Neural cell (in vitro differentiated cells): ENCODE measurements at regions not wholly inside any gene's neighbourhood (a gene's known extent, or its start where the extent isn't known, plus 50 kb on each side); places are given as distances from the start of the nearest gene placed in this dataset.

Experiments used
- H2AFZ ChIP-seq: fragments of 200-600, 300-800 bp; sonication (generic), shearing (Covaris generic); 2 replicates; pipeline ENCODE4 v1.6.0; 2014; ENCODE audit warnings: low read depth, mild to moderate bottlenecking, antibody characterized with exemption, low read length, moderate library complexity
- H3F3A ChIP-seq: fragments of 200-600 bp; shearing (Covaris generic); 2 replicates; pipeline ENCODE4 v1.6.1; 2016; ENCODE audit warnings: mild to moderate bottlenecking, moderate library complexity, mixed read lengths, antibody characterized with exemption, low read length; ENCODE audit not compliant: insufficient read depth, poor library complexity, severe bottlenecking
- H3K27ac ChIP-seq: fragments of 200-600, 300-800 bp; sonication (generic), shearing (Covaris generic); 2 replicates; pipeline ENCODE4 v1.5.1; 2014; ENCODE audit warnings: mild to moderate bottlenecking, low read length, moderate library complexity
- H3K27me3 ChIP-seq: fragments of 300-800, 200-600 bp; sonication (generic), shearing (Covaris generic); 2 replicates; pipeline ENCODE4 v1.6.0; 2014; ENCODE audit warnings: mild to moderate bottlenecking, low read depth, low read length, moderate library complexity; ENCODE audit not compliant: insufficient read depth
- H3K36me3 ChIP-seq: fragments of 300-800, 200-600 bp; sonication (generic), shearing (Covaris generic); 2 replicates; pipeline ENCODE4 v1.5.1; 2014; ENCODE audit warnings: mild to moderate bottlenecking, antibody characterized with exemption, low read length, moderate library complexity; ENCODE audit not compliant: insufficient read depth
- H3K4me2 ChIP-seq: fragments of 300-800, 200-600 bp; sonication (generic), shearing (Covaris generic); 2 replicates; pipeline ENCODE4 v1.6.0; 2014; ENCODE audit warnings: mild to moderate bottlenecking, low read length
- H3K4me3 ChIP-seq: fragments of 300-800, 200-600 bp; sonication (generic), shearing (Covaris generic); 2 replicates; pipeline ENCODE4 v1.5.1; 2014; ENCODE audit warnings: mild to moderate bottlenecking, low read length, moderate library complexity
- H3K79me2 ChIP-seq: fragments of 200-600 bp; shearing (Covaris generic); replicated peaks from 2 replicates; pipeline ENCODE4 v1.6.0; 2014; ENCODE audit warnings: mild to moderate bottlenecking, low read length, moderate library complexity; ENCODE audit not compliant: insufficient read depth
- H3K9ac ChIP-seq: fragments of 300-800, 200-600 bp; sonication (generic), shearing (Covaris generic); 2 replicates; pipeline ENCODE4 v1.6.1; 2016; ENCODE audit warnings: mild to moderate bottlenecking, low read length, mixed read lengths
- H3K9me2 ChIP-seq: fragments of 200-600 bp; shearing (Covaris generic); 2 replicates; pipeline ENCODE4 v1.6.1; 2016; ENCODE audit warnings: mild to moderate bottlenecking, low read length, mixed read lengths; ENCODE audit not compliant: insufficient read depth
- H3K9me3 ChIP-seq: fragments of 200-600, 300-800 bp; sonication (generic), shearing (Covaris generic); 2 replicates; pipeline ENCODE4 v1.6.1; 2016; ENCODE audit warnings: mild to moderate bottlenecking, mixed run types, low read length, moderate library complexity, mixed read lengths
- H4K20me1 ChIP-seq: fragments of 200-600 bp; shearing (Covaris generic); 2 replicates; pipeline ENCODE4 v1.6.1; 2016; ENCODE audit warnings: mild to moderate bottlenecking, mixed run types; ENCODE audit not compliant: insufficient read depth
- EP300 ChIP-seq: fragments of 450-650 bp; conservative IDR thresholded peaks from 2 replicates; pipeline ENCODE4 v1.6.1; 2014; ENCODE audit warnings: antibody characterized with exemption, mild to moderate bottlenecking, moderate library complexity; ENCODE audit not compliant: poor library complexity, severe bottlenecking
- EZH2 ChIP-seq: fragments of 200-600, 300-800 bp; shearing (Covaris generic), sonication (generic); IDR thresholded peaks from 2 replicates; pipeline ENCODE4 v1.6.1; 2014; ENCODE audit warnings: antibody characterized with exemption, low read length, borderline replicate concordance, mild to moderate bottlenecking; ENCODE audit not compliant: insufficient read depth, poor library complexity, severe bottlenecking
- MXI1 ChIP-seq: fragments of 450-650 bp; conservative IDR thresholded peaks from 2 replicates; pipeline ENCODE4 v1.6.1; 2014; ENCODE audit warnings: antibody characterized with exemption, mild to moderate bottlenecking; ENCODE audit not compliant: poor library complexity, severe bottlenecking
- POLR2AphosphoS5 ChIP-seq: IDR thresholded peaks from 2 replicates; pipeline ENCODE4 v1.6.1; 2012
- RAD21 ChIP-seq: fragments of 450-650 bp; conservative IDR thresholded peaks from 2 replicates; pipeline ENCODE4 v1.6.1; 2014; ENCODE audit warnings: antibody characterized with exemption, mild to moderate bottlenecking, moderate library complexity
- SMC3 ChIP-seq: fragments of 450-650 bp; conservative IDR thresholded peaks from 2 replicates; pipeline ENCODE4 v1.6.1; 2014; ENCODE audit warnings: antibody characterized with exemption, mild to moderate bottlenecking, moderate library complexity; ENCODE audit not compliant: poor library complexity
- TAF1 ChIP-seq: IDR thresholded peaks from 2 replicates; pipeline ENCODE4 v1.6.1; 2012; ENCODE audit warnings: low read depth
- TF ChIP-seq, protein P1 (sequence below): IDR thresholded peaks from 2 replicates; pipeline ENCODE4 v1.6.1; 2012; ENCODE audit warnings: borderline replicate concordance
- TF ChIP-seq, protein P2 (sequence below): fragments of 450-650 bp; IDR thresholded peaks from 2 replicates; pipeline ENCODE4 v1.5.1; 2014; ENCODE audit warnings: antibody characterized with exemption, mild to moderate bottlenecking, moderate library complexity; ENCODE audit not compliant: poor library complexity, severe bottlenecking

DNA sequence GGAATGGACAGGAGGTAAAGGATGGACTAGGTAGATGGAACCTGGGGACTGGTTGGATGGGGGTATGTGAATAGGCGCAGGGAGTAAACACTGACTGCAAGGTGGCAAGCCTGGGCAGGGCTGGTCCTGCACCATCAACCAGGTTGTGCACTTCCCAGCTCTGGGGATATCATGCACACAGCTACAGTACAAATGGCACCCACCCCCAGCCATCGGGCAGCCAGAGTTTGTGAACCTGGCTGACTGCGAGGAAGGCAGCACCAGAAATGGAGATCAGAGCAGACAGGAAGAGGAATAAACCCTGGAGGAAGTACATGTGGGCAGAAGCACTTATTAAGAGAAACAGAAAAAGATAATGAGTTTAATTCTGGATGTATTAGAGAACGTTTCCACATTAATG, 229.1 kb downstream of the ESM1 start:
- Histone ChIP-seq H3K27ac (no peak overlapping the region), H3K36me3 (no peaks in the 10 kb centered on the region), H4K20me1 (no peaks in the 10 kb centered on the region), H3K9me2 (no peaks in the 10 kb centered on the region), H3K9me3 (no peaks in the 10 kb centered on the region), H3K27me3 (no peaks in the 10 kb centered on the region), H3K9ac (no peak overlapping the region), H2AFZ (no peak overlapping the region), H3K4me3 (no peak overlapping the region), H3F3A (no peaks in the 10 kb centered on the region), H3K79me2 (no peaks in the 10 kb centered on the region), H3K4me2 (no peak overlapping the region)
- TF ChIP-seq RAD21 (no peak), EP300 (no peak), MXI1 (no peak), EZH2 (no peak), TAF1 (no peak), SMC3 (no peak), POLR2AphosphoS5 (no peak)
- TF ChIP-seq, protein P1, sequence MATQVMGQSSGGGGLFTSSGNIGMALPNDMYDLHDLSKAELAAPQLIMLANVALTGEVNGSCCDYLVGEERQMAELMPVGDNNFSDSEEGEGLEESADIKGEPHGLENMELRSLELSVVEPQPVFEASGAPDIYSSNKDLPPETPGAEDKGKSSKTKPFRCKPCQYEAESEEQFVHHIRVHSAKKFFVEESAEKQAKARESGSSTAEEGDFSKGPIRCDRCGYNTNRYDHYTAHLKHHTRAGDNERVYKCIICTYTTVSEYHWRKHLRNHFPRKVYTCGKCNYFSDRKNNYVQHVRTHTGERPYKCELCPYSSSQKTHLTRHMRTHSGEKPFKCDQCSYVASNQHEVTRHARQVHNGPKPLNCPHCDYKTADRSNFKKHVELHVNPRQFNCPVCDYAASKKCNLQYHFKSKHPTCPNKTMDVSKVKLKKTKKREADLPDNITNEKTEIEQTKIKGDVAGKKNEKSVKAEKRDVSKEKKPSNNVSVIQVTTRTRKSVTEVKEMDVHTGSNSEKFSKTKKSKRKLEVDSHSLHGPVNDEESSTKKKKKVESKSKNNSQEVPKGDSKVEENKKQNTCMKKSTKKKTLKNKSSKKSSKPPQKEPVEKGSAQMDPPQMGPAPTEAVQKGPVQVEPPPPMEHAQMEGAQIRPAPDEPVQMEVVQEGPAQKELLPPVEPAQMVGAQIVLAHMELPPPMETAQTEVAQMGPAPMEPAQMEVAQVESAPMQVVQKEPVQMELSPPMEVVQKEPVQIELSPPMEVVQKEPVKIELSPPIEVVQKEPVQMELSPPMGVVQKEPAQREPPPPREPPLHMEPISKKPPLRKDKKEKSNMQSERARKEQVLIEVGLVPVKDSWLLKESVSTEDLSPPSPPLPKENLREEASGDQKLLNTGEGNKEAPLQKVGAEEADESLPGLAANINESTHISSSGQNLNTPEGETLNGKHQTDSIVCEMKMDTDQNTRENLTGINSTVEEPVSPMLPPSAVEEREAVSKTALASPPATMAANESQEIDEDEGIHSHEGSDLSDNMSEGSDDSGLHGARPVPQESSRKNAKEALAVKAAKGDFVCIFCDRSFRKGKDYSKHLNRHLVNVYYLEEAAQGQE = no peak
- TF ChIP-seq, protein P2, sequence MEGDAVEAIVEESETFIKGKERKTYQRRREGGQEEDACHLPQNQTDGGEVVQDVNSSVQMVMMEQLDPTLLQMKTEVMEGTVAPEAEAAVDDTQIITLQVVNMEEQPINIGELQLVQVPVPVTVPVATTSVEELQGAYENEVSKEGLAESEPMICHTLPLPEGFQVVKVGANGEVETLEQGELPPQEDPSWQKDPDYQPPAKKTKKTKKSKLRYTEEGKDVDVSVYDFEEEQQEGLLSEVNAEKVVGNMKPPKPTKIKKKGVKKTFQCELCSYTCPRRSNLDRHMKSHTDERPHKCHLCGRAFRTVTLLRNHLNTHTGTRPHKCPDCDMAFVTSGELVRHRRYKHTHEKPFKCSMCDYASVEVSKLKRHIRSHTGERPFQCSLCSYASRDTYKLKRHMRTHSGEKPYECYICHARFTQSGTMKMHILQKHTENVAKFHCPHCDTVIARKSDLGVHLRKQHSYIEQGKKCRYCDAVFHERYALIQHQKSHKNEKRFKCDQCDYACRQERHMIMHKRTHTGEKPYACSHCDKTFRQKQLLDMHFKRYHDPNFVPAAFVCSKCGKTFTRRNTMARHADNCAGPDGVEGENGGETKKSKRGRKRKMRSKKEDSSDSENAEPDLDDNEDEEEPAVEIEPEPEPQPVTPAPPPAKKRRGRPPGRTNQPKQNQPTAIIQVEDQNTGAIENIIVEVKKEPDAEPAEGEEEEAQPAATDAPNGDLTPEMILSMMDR = no peak

DNA sequence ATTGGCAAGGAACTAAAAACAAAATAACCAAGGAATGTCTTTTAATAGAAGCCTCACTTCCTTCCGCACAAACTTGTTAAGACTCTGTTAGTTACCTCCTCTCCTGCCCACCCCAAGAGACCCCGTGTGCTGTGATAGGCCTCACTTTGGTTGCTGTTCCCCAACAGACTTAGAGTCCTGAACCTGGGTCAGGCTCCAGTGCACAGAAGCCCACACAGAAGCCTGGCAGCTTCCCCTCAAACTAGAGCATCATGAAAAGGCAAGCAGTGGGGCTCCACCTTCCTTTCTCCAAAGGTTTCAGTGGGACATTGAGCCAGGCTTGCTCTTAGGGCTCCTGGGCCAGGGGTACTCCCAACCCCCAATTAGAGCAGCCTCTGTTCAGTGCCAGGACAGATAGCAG, 230.5 kb downstream of the ESM1 start:
- Histone ChIP-seq H3K9me3 (no peaks in the 10 kb centered on the region), H3K4me2 (no peak overlapping the region), H3K79me2 (no peaks in the 10 kb centered on the region), H3K9me2 (no peaks in the 10 kb centered on the region), H3F3A (no peaks in the 10 kb centered on the region), H3K36me3 (no peaks in the 10 kb centered on the region), H3K4me3 (no peak overlapping the region), H3K27ac (no peak overlapping the region), H3K27me3 (no peaks in the 10 kb centered on the region), H2AFZ (no peak overlapping the region), H3K9ac (no peak overlapping the region), H4K20me1 (no peaks in the 10 kb centered on the region)
- no peak for TF ChIP-seq POLR2AphosphoS5

DNA sequence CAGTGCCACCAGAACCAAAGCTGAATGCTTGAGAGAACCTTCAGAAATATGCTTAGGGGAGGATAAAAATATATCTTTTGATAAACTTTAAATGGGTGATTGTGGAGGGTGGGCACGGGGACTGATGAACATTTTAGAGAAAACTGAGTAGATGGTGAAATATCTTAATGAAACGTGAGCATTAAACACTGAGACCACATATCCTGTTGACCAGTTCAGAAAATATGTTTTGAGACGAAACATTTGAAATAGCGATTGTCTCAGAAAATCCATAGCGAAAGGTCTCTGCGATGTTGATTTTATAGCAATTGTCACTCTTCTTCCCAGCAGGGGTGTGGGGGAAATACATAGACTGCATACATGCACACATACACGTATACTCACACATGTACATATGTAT, 231.0 kb downstream of the ESM1 start:
- Histone ChIP-seq H3K9ac (no peak overlapping the region), H3K9me2 (no peaks in the 10 kb centered on the region), H3K4me3 (no peak overlapping the region), H3K36me3 (no peaks in the 10 kb centered on the region), H2AFZ (no peak overlapping the region), H3K27ac (no peak overlapping the region), H3K27me3 (no peaks in the 10 kb centered on the region), H3F3A (no peaks in the 10 kb centered on the region), H3K79me2 (no peaks in the 10 kb centered on the region), H4K20me1 (no peaks in the 10 kb centered on the region), H3K4me2 (no peak overlapping the region), H3K9me3 (no peaks in the 10 kb centered on the region)
- TF ChIP-seq, protein P1 = no peak
- no peak for TF ChIP-seq EZH2
- no peak for TF ChIP-seq SMC3
- no peak for TF ChIP-seq TAF1
- TF ChIP-seq RAD21 = no peak
- TF ChIP-seq POLR2AphosphoS5 = no peak
- TF ChIP-seq, protein P2 = no peak
- TF ChIP-seq EP300 = no peak
- TF ChIP-seq MXI1 = no peak
